Tongue (tissue), 1 donor: ENCODE measurements at regions not wholly inside any gene's neighbourhood (a gene's known extent, or its start where the extent isn't known, plus 50 kb on each side); places are given as distances from the start of the nearest gene placed in this dataset.

Source experiments
- DNase-seq: peaks from one replicate; pipeline ENCODE4 v3.0.0-alpha.2; 2015

- peak; percentile 2 for DNase-seq
These were observed 1338.1 kb upstream of the SLC10A2 start for GRCh38 chr13:104404325-104404724.

- DNase-seq, result no peak
These were observed 1323.5 kb upstream of the SLC10A2 start for GRCh38 chr13:104389691-104390090.

GRCh38 chr13:104387510-104387909 is 1321.3 kb upstream of the SLC10A2 start:
- no peak for DNase-seq

- DNase-seq, result no peak
These were observed 1319.2 kb upstream of the SLC10A2 start for GRCh38 chr13:104385404-104385803.

GRCh38 chr13:104382951-104383350 is 1316.7 kb upstream of the SLC10A2 start:
- DNase-seq, result no peak

GRCh38 chr13:104376588-104376987 is 1310.4 kb upstream of the SLC10A2 start:
- no peak for DNase-seq

- no peak for DNase-seq
These were observed 1309.4 kb upstream of the SLC10A2 start for GRCh38 chr13:104375614-104376013.

GRCh38 chr13:104372095-104372655 is 1306.0 kb upstream of the SLC10A2 start:
- no peak for DNase-seq

- DNase-seq, result no peak
These were observed 1299.2 kb upstream of the SLC10A2 start for GRCh38 chr13:104365430-104365829.

GRCh38 chr13:104357672-104358354 is 1291.6 kb upstream of the SLC10A2 start:
- peak; percentile 3 for DNase-seq

- DNase-seq, result peak; percentile 36
These were observed 1291.0 kb upstream of the SLC10A2 start for GRCh38 chr13:104357174-104357573.

- no peak for DNase-seq
These were observed 1288.9 kb upstream of the SLC10A2 start for GRCh38 chr13:104355041-104355670.

- DNase-seq, result no peak
These were observed 1261.0 kb upstream of the SLC10A2 start for GRCh38 chr13:104327211-104327610.

GRCh38 chr13:104326523-104326922 is 1260.3 kb upstream of the SLC10A2 start:
- DNase-seq, result no peak

- no peak for DNase-seq
These were observed 1255.5 kb upstream of the SLC10A2 start for GRCh38 chr13:104321756-104322155.

GRCh38 chr13:104320446-104320845 is 1254.2 kb upstream of the SLC10A2 start:
- no peak for DNase-seq

- DNase-seq, result peak; percentile 61
These were observed 1251.9 kb upstream of the SLC10A2 start for GRCh38 chr13:104318121-104318520.

- DNase-seq, result no peak
These were observed 1249.4 kb upstream of the SLC10A2 start for GRCh38 chr13:104315606-104316005.

GRCh38 chr13:104314926-104315535 is 1248.8 kb upstream of the SLC10A2 start:
- no peak for DNase-seq

GRCh38 chr13:104314321-104314720 is 1248.1 kb upstream of the SLC10A2 start:
- no peak for DNase-seq

- DNase-seq, result no peak
These were observed 1244.6 kb upstream of the SLC10A2 start for GRCh38 chr13:104310861-104311260.

- no peak for DNase-seq
These were observed 1243.2 kb upstream of the SLC10A2 start for GRCh38 chr13:104309431-104309830.
